ENCODE measurements at regions not wholly inside any gene's neighbourhood (a gene's known extent, or its start where the extent isn't known, plus 50 kb on each side); places are given as distances from the start of the nearest gene placed in this dataset.

GRCh38 chr13:37168151-37168550 lies 62.7 kb upstream of the CSNK1A1L start (continued):
- TF ChIP-seq PRDM10 (CRISPR knock-in tag; IDR thresholded peaks at IDR 0.05; ENCODE audit: low read depth) (no peak), ZNF136 (CRISPR knock-in tag; IDR thresholded peaks at IDR 0.05; ENCODE audit: low read depth) (no peak), PAF1 (CRISPR knock-in tag; IDR thresholded peaks at IDR 0.05) (no peak), GTF2F1 (IDR thresholded peaks at IDR 0.05; ENCODE audit: low read length) (no peak), SRSF1 (optimal IDR thresholded peaks at IDR 0.05; ENCODE audit: low read depth, low read length) (no peak), FOXA1 (IDR thresholded peaks at IDR 0.05) (no peak), FOXA1 (CRISPR knock-in tag; IDR thresholded peaks at IDR 0.05) (no peak)
- TF ChIP-seq, protein P1, sequence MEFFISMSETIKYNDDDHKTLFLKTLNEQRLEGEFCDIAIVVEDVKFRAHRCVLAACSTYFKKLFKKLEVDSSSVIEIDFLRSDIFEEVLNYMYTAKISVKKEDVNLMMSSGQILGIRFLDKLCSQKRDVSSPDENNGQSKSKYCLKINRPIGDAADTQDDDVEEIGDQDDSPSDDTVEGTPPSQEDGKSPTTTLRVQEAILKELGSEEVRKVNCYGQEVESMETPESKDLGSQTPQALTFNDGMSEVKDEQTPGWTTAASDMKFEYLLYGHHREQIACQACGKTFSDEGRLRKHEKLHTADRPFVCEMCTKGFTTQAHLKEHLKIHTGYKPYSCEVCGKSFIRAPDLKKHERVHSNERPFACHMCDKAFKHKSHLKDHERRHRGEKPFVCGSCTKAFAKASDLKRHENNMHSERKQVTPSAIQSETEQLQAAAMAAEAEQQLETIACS (CRISPR knock-in tag; IDR thresholded peaks at IDR 0.05), result no peak

GRCh38 chr13:37164635-37165034 lies 59.2 kb upstream of the CSNK1A1L start:
- intact Hi-C loops (cut with micrococcal nuclease; ENCODE audit: unreplicated experiment) (no loop called here), in situ Hi-C loops (cut with HindIII; ENCODE audit: extremely low pct_ligation_motif_present, low pct_unique_long_range_greater_than_20kb) (no loop called here)
- H4K20me1 ChIP-seq (ENCODE audit: insufficient read depth, low read length), result no peaks in the 10 kb centered on the region
- DNase-seq (ENCODE audit: low spot score) (no peak), FAIRE-seq (no peak), ATAC-seq (no peak)
- no peaks in the 10 kb centered on the region for H3K36me3 ChIP-seq (replicated peaks in 1 of 2; ENCODE audit: control insufficient read depth in 1 of 2, insufficient read depth in 2 of 2, low read length in 2 of 2)
- no TSS peak for BruUV-seq (replicated peaks)
- POLR2A ChIA-PET, result no interaction called here
- H3K9me3 ChIP-seq (ENCODE audit: low read length), result no peaks in the 10 kb centered on the region
- no peak overlapping the region for H3K9ac ChIP-seq (ENCODE audit: insufficient read depth, low read depth, low read length)
- H3K27ac ChIP-seq (ENCODE audit: extremely low read length, insufficient read depth, low read length), result no peak overlapping the region
- no peak overlapping the region for H3K4me2 ChIP-seq (ENCODE audit: low read depth, low read length)
- H3K79me2 ChIP-seq (ENCODE audit: insufficient read depth, low read length), result no peaks in the 10 kb centered on the region
- no peaks in the 10 kb centered on the region for H3K4me1 ChIP-seq (ENCODE audit: insufficient read depth, low read length)
- H2AFZ ChIP-seq (ENCODE audit: low read length), result no peak overlapping the region
- no peaks in the 10 kb centered on the region for H3K27me3 ChIP-seq (ENCODE audit: control insufficient read depth in 1 of 2, insufficient read depth in 2 of 2, low read length in 2 of 2)
- 3% methylated on average over 2 of the region's 2 CpGs for WGBS (ENCODE audit: low lambda C conversion rate)
- H3K4me3 ChIP-seq (replicated peaks in 1 of 3; ENCODE audit: insufficient read depth in 1 of 3, low read depth in 2 of 3, low read length in 3 of 3), result no peak overlapping the region
- CTCF ChIA-PET (ENCODE audit: low intra/inter-chr PET ratio, low total read pairs), result no interaction called here
- TF ChIP-seq ZSCAN30 (CRISPR knock-in tag; IDR thresholded peaks at IDR 0.05) (no peak), ZNF850 (CRISPR knock-in tag; conservative IDR thresholded peaks at IDR 0.05) (no peak), ZNF20 (CRISPR knock-in tag; IDR thresholded peaks at IDR 0.05) (no peak), HNRNPUL1 (IDR thresholded peaks at IDR 0.05; ENCODE audit: low read depth, low read length) (no peak), ZNF790 (CRISPR knock-in tag; IDR thresholded peaks at IDR 0.05; ENCODE audit: borderline replicate concordance) (no peak), ARNT2 (CRISPR knock-in tag; IDR thresholded peaks at IDR 0.05; ENCODE audit: low read depth) (no peak), HOXD1 (CRISPR knock-in tag; IDR thresholded peaks at IDR 0.05) (no peak)

Data from HepG2 (cell line).